ENCODE measurements at regions not wholly inside any gene's neighbourhood (a gene's known extent, or its start where the extent isn't known, plus 50 kb on each side); places are given as distances from the start of the nearest gene placed in this dataset.

DNA sequence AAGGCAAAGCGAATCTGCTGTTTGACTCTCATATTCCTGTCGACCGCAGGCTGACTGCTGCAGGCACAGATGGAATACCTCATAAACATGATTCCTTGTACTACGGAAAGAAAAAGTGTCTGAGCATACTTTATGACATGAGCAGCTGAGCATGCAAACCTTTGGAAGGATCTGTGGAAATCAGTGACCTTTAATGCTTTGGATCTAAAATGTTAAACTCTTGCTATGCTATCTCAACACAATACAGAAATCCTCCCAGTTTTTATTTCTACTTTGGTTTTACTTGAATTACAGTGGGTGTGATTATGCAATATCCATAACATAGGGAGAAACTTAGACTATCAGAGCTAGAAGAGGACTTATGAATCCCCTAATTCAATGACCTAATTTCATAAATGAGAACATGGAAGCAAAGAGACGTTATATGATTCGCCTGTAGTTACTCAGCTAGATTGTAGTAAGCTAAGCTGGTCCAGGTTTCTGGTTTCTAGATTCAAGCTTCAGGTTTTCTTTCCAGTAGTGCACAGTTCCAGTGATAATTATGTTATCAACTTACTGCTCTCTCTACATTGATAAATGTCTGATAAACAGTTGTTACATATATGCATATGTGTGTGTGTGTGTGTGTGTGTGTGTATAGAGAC, 127.6 kb upstream of the GBE1 start:
- Histone ChIP-seq H3K4me3 (ENCODE audit: low read length) (no peak overlapping the region), H3K27ac (ENCODE audit: low read length) (no peak overlapping the region), H3F3A (ENCODE audit: insufficient read depth, low read length) (no peaks in the 10 kb centered on the region), H3K36me3 (replicated peaks; ENCODE audit: insufficient read depth, low read length) (no peaks in the 10 kb centered on the region), H3K4me1 (ENCODE audit: low read length) (no peaks in the 10 kb centered on the region), H2AFZ (ENCODE audit: low read length) (no peak overlapping the region), H3K79me2 (ENCODE audit: low read length) (no peaks in the 10 kb centered on the region), H4K20me1 (ENCODE audit: insufficient read depth, low read length) (no peaks in the 10 kb centered on the region), H3K9me2 (replicated peaks; ENCODE audit: insufficient read depth, low read length) (no peaks in the 10 kb centered on the region), H3K4me2 (ENCODE audit: low read depth, low read length) (no peak overlapping the region), H3K27me3 (replicated peaks; ENCODE audit: insufficient read depth, low read length) (no peaks in the 10 kb centered on the region), H3K9me3 (replicated peaks; ENCODE audit: insufficient read depth, low read length) (no peaks in the 10 kb centered on the region), H3K9ac (ENCODE audit: low read length) (no peak overlapping the region)
- TF ChIP-seq EZH2phosphoT487 (IDR thresholded peaks at IDR 0.05; ENCODE audit: low read length) (no peak), EZH2 (optimal IDR thresholded peaks at IDR 0.05; ENCODE audit: low read depth, low read length) (no peak)
- TF ChIP-seq, protein P1, sequence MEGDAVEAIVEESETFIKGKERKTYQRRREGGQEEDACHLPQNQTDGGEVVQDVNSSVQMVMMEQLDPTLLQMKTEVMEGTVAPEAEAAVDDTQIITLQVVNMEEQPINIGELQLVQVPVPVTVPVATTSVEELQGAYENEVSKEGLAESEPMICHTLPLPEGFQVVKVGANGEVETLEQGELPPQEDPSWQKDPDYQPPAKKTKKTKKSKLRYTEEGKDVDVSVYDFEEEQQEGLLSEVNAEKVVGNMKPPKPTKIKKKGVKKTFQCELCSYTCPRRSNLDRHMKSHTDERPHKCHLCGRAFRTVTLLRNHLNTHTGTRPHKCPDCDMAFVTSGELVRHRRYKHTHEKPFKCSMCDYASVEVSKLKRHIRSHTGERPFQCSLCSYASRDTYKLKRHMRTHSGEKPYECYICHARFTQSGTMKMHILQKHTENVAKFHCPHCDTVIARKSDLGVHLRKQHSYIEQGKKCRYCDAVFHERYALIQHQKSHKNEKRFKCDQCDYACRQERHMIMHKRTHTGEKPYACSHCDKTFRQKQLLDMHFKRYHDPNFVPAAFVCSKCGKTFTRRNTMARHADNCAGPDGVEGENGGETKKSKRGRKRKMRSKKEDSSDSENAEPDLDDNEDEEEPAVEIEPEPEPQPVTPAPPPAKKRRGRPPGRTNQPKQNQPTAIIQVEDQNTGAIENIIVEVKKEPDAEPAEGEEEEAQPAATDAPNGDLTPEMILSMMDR (IDR thresholded peaks at IDR 0.05; ENCODE audit: low read length): no peak
- DNase-seq: no peak

DNA sequence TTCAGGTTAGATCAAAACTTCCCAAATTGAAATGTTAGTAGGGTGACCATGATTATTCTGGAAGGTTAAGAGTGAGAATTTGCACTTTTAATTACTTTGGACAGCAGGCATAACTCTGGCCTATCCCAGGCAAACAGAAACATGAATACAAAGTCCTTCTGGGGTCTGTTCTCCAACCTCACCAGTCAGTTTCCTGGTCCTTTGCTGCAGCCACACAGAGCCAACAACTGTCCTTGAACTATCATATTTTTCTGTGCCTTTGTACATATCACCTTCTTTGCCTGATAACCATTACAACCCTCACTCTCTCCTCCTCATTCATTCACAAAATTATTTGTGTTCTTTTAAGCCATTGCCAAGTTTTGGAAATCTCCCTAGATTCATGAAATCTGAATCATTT, 126.0 kb upstream of the GBE1 start:
- no peaks in the 10 kb centered on the region for H3K27me3 ChIP-seq (replicated peaks; ENCODE audit: insufficient read depth, low read length)
- no peaks in the 10 kb centered on the region for H4K20me1 ChIP-seq (ENCODE audit: insufficient read depth, low read length)
- H3K4me2 ChIP-seq (ENCODE audit: low read depth, low read length): no peak overlapping the region
- no peaks in the 10 kb centered on the region for H3K9me3 ChIP-seq (replicated peaks; ENCODE audit: insufficient read depth, low read length)
- H3K27ac ChIP-seq (ENCODE audit: low read length): no peak overlapping the region
- no peak overlapping the region for H2AFZ ChIP-seq (ENCODE audit: low read length)
- no peaks in the 10 kb centered on the region for H3K4me1 ChIP-seq (ENCODE audit: low read length)
- H3K9me2 ChIP-seq (replicated peaks; ENCODE audit: insufficient read depth, low read length): no peaks in the 10 kb centered on the region
- H3K4me3 ChIP-seq (ENCODE audit: low read length): no peak overlapping the region
- no peak for TF ChIP-seq EZH2phosphoT487 (IDR thresholded peaks at IDR 0.05; ENCODE audit: low read length)
- TF ChIP-seq, protein P1 (IDR thresholded peaks at IDR 0.05; ENCODE audit: low read length): no peak
- no peak for TF ChIP-seq EZH2 (optimal IDR thresholded peaks at IDR 0.05; ENCODE audit: low read depth, low read length)
- DNase-seq: no peak
- H3K36me3 ChIP-seq (replicated peaks; ENCODE audit: insufficient read depth, low read length): no peaks in the 10 kb centered on the region
- no peaks in the 10 kb centered on the region for H3F3A ChIP-seq (ENCODE audit: insufficient read depth, low read length)
- no peak overlapping the region for H3K9ac ChIP-seq (ENCODE audit: low read length)
- H3K79me2 ChIP-seq (ENCODE audit: low read length): no peaks in the 10 kb centered on the region

DNA sequence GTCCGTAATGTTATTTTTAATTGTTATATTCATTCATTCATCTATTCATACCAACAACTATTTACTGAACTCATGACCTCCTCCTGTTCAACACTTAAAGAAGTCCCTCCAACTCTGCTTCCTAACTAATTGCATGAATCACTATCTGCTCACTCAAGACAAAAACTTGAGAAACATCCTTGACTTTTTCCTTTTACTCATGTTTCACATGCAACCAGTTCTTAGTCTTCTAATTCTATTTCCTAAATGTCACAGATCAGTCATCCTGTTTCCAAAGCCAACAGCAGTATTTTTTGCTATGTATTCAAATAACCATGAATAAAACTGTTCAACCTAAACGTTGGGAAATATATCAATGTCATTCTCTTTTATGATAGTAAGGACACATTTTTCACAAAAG, 124.6 kb upstream of the GBE1 start:
- H4K20me1 ChIP-seq (ENCODE audit: insufficient read depth, low read length): no peaks in the 10 kb centered on the region
- H3F3A ChIP-seq (ENCODE audit: insufficient read depth, low read length): no peaks in the 10 kb centered on the region
- H3K9ac ChIP-seq (ENCODE audit: low read length): no peak overlapping the region
- DNase-seq: no peak
- H3K79me2 ChIP-seq (ENCODE audit: low read length): no peaks in the 10 kb centered on the region
- H3K9me3 ChIP-seq (replicated peaks; ENCODE audit: insufficient read depth, low read length): no peaks in the 10 kb centered on the region
- no peaks in the 10 kb centered on the region for H3K4me1 ChIP-seq (ENCODE audit: low read length)
- H3K27me3 ChIP-seq (replicated peaks; ENCODE audit: insufficient read depth, low read length): no peaks in the 10 kb centered on the region
- H3K4me3 ChIP-seq (ENCODE audit: low read length): no peak overlapping the region
- no peak overlapping the region for H2AFZ ChIP-seq (ENCODE audit: low read length)
- H3K36me3 ChIP-seq (replicated peaks; ENCODE audit: insufficient read depth, low read length): no peaks in the 10 kb centered on the region
- H3K27ac ChIP-seq (ENCODE audit: low read length): no peak overlapping the region
- no peak for TF ChIP-seq EZH2 (optimal IDR thresholded peaks at IDR 0.05; ENCODE audit: low read depth, low read length)
- TF ChIP-seq EZH2phosphoT487 (IDR thresholded peaks at IDR 0.05; ENCODE audit: low read length): no peak
- TF ChIP-seq, protein P1 (IDR thresholded peaks at IDR 0.05; ENCODE audit: low read length): no peak
- no peaks in the 10 kb centered on the region for H3K9me2 ChIP-seq (replicated peaks; ENCODE audit: insufficient read depth, low read length)
- no peak overlapping the region for H3K4me2 ChIP-seq (ENCODE audit: low read depth, low read length)

Data from MM.1S (cell line).